Coronary artery (tissue), 2 donors: ENCODE measurements at regions not wholly inside any gene's neighbourhood (a gene's known extent, or its start where the extent isn't known, plus 50 kb on each side); places are given as distances from the start of the nearest gene placed in this dataset.

ENCODE experiments used
- DNase-seq: peaks from one replicate; pipeline ENCODE4 v3.0.0-alpha.2; 2017; ENCODE audit warnings: low spot score
- H3K27ac ChIP-seq, 2 donors: fragments of 200-600 bp; sonication (generic); one replicate each; pipeline ENCODE4 v1.5.1; 2016 to 2019
- H3K4me3 ChIP-seq: fragments of 200-600 bp; sonication (generic); 2 replicates; pipeline ENCODE4 v1.5.1; 2016; ENCODE audit warnings: mild to moderate bottlenecking, moderate library complexity
- CTCF ChIP-seq: fragments of 200-600 bp; sonication (generic); IDR thresholded peaks from one replicate; pipeline ENCODE4 v1.5.1; 2019; ENCODE audit warnings: antibody characterized with exemption

- TF ChIP-seq CTCF: no peak
- no peak overlapping the region for H3K27ac ChIP-seq
- no peak overlapping the region for H3K4me3 ChIP-seq
- DNase-seq: no peak
These were observed 53.2 kb upstream of the TMC3 start for GRCh38 chr15:81427176-81427575.

- no peak for TF ChIP-seq CTCF
- no peak overlapping the region for H3K27ac ChIP-seq
These were observed 51.9 kb upstream of the TMC3 start for GRCh38 chr15:81425905-81426304.

More at GRCh38 chr15:81425905-81426304, 51.9 kb upstream of the TMC3 start:
- no peak overlapping the region for H3K4me3 ChIP-seq
- no peak for DNase-seq
